ENCODE measurements at regions not wholly inside any gene's neighbourhood (a gene's known extent, or its start where the extent isn't known, plus 50 kb on each side); places are given as distances from the start of the nearest gene placed in this dataset.

GRCh38 chr12:25686351-25686750 is 133.3 kb upstream of the LMNTD1 start:
- TF ChIP-seq CTCF (IDR thresholded peaks at IDR 0.05; ENCODE audit: borderline replicate concordance, extremely low read depth, low read length, poor library complexity, severe bottlenecking) (no peak), EZH2 (IDR thresholded peaks at IDR 0.05; ENCODE audit: borderline replicate concordance, low read depth, low read length, severe bottlenecking) (no peak)

Data from DND-41 (cell line).